GM15510 (cell line): ENCODE measurements at regions not wholly inside any gene's neighbourhood (a gene's known extent, or its start where the extent isn't known, plus 50 kb on each side); places are given as distances from the start of the nearest gene placed in this dataset.

Source experiments
- POLR2A ChIP-seq: IDR thresholded peaks from 3 replicates; pipeline ENCODE4 v1.6.1; 2011; ENCODE audit warnings: borderline replicate concordance; ENCODE audit not compliant: insufficient read length; ENCODE audit errors: extremely low read depth

DNA sequence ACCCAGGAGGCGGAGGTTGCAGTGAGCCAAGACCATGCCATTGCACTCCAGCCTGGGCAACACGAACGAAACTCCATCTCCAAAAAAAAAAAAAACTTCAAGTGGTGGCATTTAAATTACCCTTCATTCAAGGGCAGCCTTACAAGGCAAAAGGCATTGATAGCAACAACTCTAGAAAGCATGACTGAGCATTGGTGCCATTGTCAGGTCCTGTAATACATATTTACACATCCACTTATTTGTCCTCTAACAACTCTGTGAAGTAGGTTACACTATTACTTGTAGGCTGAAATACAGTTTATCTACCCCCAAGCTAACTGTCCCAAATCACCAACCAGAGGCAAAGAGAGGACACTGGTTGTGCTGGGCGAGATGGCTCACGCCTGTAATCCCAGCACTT is 52.7 kb upstream of the LARP1 start:
- no peak for TF ChIP-seq POLR2A

- no peak for TF ChIP-seq POLR2A
Measured at GRCh38 chr5:154701181-154701580, 54.0 kb upstream of the LARP1 start.

DNA sequence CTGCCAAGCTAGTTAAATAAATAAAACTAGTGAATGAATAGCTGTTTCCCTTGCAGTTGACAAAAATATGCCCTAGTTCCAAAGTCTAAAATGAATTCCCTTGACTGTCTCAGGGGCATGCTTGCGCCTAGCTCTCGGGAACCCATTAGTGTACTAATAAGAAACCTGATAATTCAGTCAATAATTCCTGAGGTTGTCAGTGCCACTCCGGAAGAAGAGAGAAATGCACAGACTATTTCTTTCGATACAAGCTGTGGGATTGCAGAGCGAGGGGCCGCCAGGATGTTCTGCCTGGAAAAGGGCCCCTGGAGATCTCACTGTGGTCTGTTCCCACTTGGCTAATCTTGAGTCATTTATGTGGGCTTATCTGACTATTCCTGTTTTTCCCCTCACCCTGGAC is 56.4 kb upstream of the LARP1 start:
- TF ChIP-seq POLR2A, result no peak

DNA sequence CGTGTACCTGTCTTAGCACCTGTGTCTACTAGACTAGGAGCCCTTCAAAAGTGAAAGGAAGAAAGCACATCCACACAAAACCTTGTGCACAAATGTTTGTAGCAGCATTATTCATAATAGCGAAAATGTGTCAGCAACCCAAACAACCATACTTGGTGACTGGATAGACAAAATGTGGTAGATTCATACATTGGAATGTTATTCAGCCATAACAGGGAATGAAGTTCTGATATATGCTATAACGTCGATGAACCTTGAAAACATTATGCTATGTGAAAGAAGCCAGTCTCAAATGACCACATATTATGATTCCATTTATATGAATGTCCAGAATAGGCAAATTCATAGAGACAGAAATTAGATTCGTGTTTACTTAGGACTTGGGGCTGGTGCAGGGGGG is 57.8 kb upstream of the LARP1 start:
- TF ChIP-seq POLR2A, result no peak

DNA sequence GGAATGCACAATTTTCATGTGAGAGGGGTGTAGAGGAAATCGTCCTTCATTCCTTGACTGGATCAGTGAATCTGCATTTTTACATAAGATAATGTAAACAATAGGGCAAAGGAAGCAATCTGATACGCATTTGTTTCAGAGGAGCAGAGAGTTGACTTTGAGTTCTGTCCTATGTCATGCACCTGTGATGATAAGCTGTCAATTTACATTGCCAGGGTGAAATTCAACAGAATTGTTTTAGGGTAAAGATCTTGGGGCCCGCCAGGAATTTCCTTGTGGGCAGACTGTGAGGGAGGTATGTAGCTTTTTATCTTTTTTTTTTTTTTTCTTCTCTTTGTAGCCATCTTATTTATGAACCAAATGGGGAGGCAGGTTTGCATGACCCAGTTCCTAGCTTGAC is 58.3 kb upstream of the LARP1 start:
- TF ChIP-seq POLR2A, result no peak

DNA sequence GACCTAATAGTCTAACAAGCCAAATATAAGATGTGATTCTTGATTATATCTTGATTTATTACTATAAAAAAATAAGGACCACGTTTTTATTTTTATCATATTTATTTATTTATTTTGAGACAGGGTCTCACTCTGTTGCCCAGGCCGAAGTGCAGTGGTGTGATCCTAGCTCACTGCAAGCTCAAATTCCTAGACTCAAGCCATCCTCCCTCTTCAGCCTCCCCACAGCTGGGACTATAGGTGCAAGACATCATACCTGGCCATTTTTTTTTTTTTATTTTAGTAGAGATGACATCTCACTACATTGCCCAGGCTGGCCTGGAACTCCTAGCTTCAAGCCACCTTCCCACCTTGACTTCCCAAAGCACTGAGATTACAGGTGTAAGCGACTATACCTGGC is 61.0 kb upstream of the LARP1 start:
- TF ChIP-seq POLR2A, result no peak

- no peak for TF ChIP-seq POLR2A
Measured at GRCh38 chr5:154690488-154690887, 64.7 kb upstream of the LARP1 start.

DNA sequence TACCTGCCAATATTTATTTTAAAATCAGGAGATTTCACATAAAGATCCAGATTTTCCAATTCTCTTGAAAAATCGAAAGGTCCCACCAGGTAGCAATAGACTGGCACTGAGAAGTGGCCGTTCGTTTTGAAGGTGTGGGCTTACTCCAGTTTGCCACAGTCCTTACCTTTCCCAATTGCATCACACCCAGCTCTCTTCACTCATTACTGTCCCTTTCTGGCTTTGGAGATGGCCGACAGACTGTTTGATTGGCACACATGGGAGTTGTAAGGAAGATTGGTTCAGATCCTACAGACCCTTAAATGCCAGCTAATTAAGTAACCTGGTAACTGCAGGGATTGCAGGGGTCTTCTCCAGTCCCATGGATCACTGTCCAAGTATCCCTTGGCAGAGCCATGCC is 68.7 kb upstream of the LARP1 start:
- no peak for TF ChIP-seq POLR2A

- peak; percentile 24 for TF ChIP-seq POLR2A
Measured at GRCh38 chr5:154683101-154683880, 71.9 kb upstream of the LARP1 start.

GRCh38 chr5:154679501-154679900 is 75.7 kb upstream of the LARP1 start:
- no peak for TF ChIP-seq POLR2A

GRCh38 chr5:154677921-154678320 is 77.3 kb upstream of the LARP1 start:
- no peak for TF ChIP-seq POLR2A

DNA sequence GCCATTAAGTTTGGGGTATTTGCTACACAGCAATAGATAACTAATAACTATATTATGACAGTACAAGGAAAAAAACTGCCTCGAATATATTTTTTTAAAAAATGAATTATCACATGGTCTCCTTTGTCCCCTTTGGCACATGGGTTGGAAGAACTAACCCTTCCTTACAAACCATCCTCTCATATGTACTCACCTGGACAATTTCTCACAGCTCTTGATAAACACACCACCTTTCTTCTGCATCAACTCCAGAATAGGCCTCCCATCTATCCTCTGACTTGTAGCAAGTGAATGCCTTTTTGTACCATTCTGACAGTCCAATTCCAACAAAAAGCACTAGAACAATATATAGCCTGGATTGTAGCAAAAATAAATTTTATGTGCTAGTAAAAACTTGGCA is 78.7 kb upstream of the LARP1 start:
- no peak for TF ChIP-seq POLR2A

- TF ChIP-seq POLR2A, result no peak
Measured at GRCh38 chr5:154674029-154674428, 81.1 kb upstream of the LARP1 start.

- no peak for TF ChIP-seq POLR2A
Measured at GRCh38 chr5:154673506-154673905, 81.7 kb upstream of the LARP1 start.

GRCh38 chr5:154669402-154669801 is 85.8 kb upstream of the LARP1 start:
- no peak for TF ChIP-seq POLR2A

DNA sequence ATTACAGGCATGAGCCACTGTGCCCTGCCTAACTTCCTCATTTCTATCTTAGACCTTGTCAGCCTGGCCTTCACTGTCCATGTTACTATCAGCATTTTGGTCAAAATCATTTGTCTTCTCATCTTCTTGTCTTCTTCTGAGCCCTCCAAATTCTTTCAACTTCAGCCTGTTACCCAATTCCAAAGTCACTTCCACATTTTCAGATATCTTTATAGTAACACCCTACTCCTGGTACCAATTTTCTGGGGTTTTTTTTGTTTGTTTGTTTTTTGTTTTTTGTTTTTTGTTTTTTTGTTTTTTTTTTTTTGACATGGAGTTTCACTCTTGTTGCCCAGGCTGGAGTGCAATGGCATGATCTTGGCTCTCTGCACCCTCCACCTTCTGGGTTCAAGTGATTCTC is 90.3 kb upstream of the LARP1 start:
- TF ChIP-seq POLR2A, result no peak

- no peak for TF ChIP-seq POLR2A
Measured at GRCh38 chr5:154663424-154663823, 91.8 kb upstream of the LARP1 start.

- TF ChIP-seq POLR2A, result no peak
Measured at GRCh38 chr5:154654486-154655371, 100.4 kb upstream of the LARP1 start.
